ENCODE measurements at regions not wholly inside any gene's neighbourhood (a gene's known extent, or its start where the extent isn't known, plus 50 kb on each side); places are given as distances from the start of the nearest gene placed in this dataset.

GRCh38 chr7:65233409-65234034 lies 140.1 kb upstream of the ZNF92 start:
- Histone ChIP-seq H3K27ac (ENCODE audit: low read depth, low read length) (no peak overlapping the region), H3K79me1 (ENCODE audit: low read depth, low read length) (no peaks in the 10 kb centered on the region), H2BK12ac (ENCODE audit: low read depth, low read length) (no peak overlapping the region), H3K56ac (replicated peaks; ENCODE audit: insufficient read length, low read depth, low read length) (no peak overlapping the region), H3K4me2 (ENCODE audit: insufficient read depth in 1 of 2, low read depth in 2 of 2, low read length in 2 of 2) (no peak overlapping the region), H2BK120ac (replicated peaks; ENCODE audit: low read depth, low read length) (no peak overlapping the region), H3K4me1 (replicated peaks in 1 of 4; ENCODE audit: control insufficient read depth in 3 of 4, insufficient read depth in 4 of 4, low read length in 3 of 4) (peaks cover 0 to 3% (median 0%) of the 10 kb centered on the region in 4 experiments; a peak in 2 of 7 replicates), H3K4ac (replicated peaks; ENCODE audit: insufficient read length, low read depth, low read length) (no peak overlapping the region), H2BK20ac (ENCODE audit: low read length) (no peak overlapping the region), H2AFZ (ENCODE audit: low read length) (no peak overlapping the region), H2BK5ac (ENCODE audit: low read depth, low read length) (no peak overlapping the region), H4K5ac (ENCODE audit: insufficient read length, low read depth, low read length) (no peak overlapping the region), H3K36me3 (ENCODE audit: control insufficient read depth in 2 of 4, insufficient read depth in 4 of 4, low read length in 3 of 4) (no peaks in the 10 kb centered on the region), H3K4me3 (ENCODE audit: extremely low read depth in 1 of 4, insufficient read depth in 2 of 4, low read depth in 3 of 4, low read length in 4 of 4) (no peak overlapping the region), H3K9ac (replicated peaks in 1 of 4; ENCODE audit: extremely low read depth in 1 of 4, low read depth in 3 of 4, low read length in 3 of 4) (no peak overlapping the region), H2AK5ac (ENCODE audit: low read depth, low read length) (no peak overlapping the region), H3K18ac (ENCODE audit: extremely low read depth, low read length) (no peak overlapping the region), H4K20me1 (replicated peaks in 1 of 2; ENCODE audit: control insufficient read depth in 1 of 2, insufficient read depth in 2 of 2, low read length in 2 of 2) (no peaks in the 10 kb centered on the region), H3K27me3 (replicated peaks in 1 of 4; ENCODE audit: control insufficient read depth in 3 of 4, extremely low read depth in 1 of 4, insufficient read depth in 3 of 4, low read length in 3 of 4) (no peaks in the 10 kb centered on the region), H4K91ac (replicated peaks; ENCODE audit: insufficient read length, low read length) (no peak overlapping the region), H3K14ac (ENCODE audit: insufficient read length) (no peak overlapping the region), H3K79me2 (ENCODE audit: control insufficient read depth in 1 of 2, insufficient read depth in 2 of 2, low read length in 2 of 2) (no peaks in the 10 kb centered on the region), H2BK15ac (ENCODE audit: low read length) (no peak overlapping the region), H3K23me2 (ENCODE audit: low read depth, low read length) (no peaks in the 10 kb centered on the region), H3K23ac (ENCODE audit: insufficient read length) (no peak overlapping the region), H4K8ac (ENCODE audit: extremely low read depth, insufficient read depth, low read length) (no peak overlapping the region), H3K9me3 (ENCODE audit: insufficient read depth in 2 of 2, low read depth in 1 of 2, low read length in 1 of 2) (no peaks in the 10 kb centered on the region)
- CTCF ChIA-PET (ENCODE audit: partially characterized antibody), result interaction anchor here (1.1 to 1.6 kb wide), 2 partner anchors 16 to 74 kb away, joined by 3 to 7 read pairs; no protein-coding TSS in a partner anchor
- no peak for DNase-seq (ENCODE audit: low read depth in 1 of 2, low spot score in 2 of 2)
- WGBS, 2 experiments (ENCODE audit: extremely low coverage in 1 of 2, insufficient coverage in 1 of 2, insufficient read length in 1 of 2, insufficient replicate concordance in 2 of 2, low coverage in 1 of 2, low lambda C conversion rate in 2 of 2, missing lambda C conversion rate in 1 of 2), result 90% methylated on average over 2 of the region's 2 CpGs; no CpG with 5 or more reads in 1 of the 2 experiments
- POLR2A ChIA-PET (ENCODE audit: partially characterized antibody), result no interaction called here
- no peak for FAIRE-seq
- TF ChIP-seq RAD21 (IDR thresholded peaks at IDR 0.05 in 1 of 2, conservative IDR thresholded peaks at IDR 0.05 in 1 of 2; ENCODE audit: low read depth in 2 of 2, low read length in 2 of 2) (no peak), CHD2 (IDR thresholded peaks at IDR 0.05; ENCODE audit: low read length) (no peak), BCL11A (IDR thresholded peaks at IDR 0.05; ENCODE audit: low read depth in 2 of 2, low read length in 2 of 2) (no peak)
